T-helper 2 cell treated with Interferon-gamma antibody and Interleukin-4, amounts not matched to agents 5 μg/mL and 100 μg/mL, for 36 hours (primary cell): ENCODE measurements at regions not wholly inside any gene's neighbourhood (a gene's known extent, or its start where the extent isn't known, plus 50 kb on each side); places are given as distances from the start of the nearest gene placed in this dataset.

Source experiments
- DNase-seq: peaks from one replicate; pipeline ENCODE4 v3.0.0; 2021; ENCODE audit warnings: low spot score
- H3K27ac Mint-ChIP-seq: one replicate; pipeline ENCODE4 v1.8.0; 2021; ENCODE audit warnings: mild to moderate bottlenecking, mixed read lengths
- H3K27me3 Mint-ChIP-seq: one replicate; pipeline ENCODE4 v1.8.0; 2021; ENCODE audit warnings: low read depth, mixed read lengths
- H3K36me3 Mint-ChIP-seq: one replicate; pipeline ENCODE4 v1.8.0; 2021; ENCODE audit warnings: low read depth, mixed read lengths
- H3K4me1 Mint-ChIP-seq: one replicate; pipeline ENCODE4 v1.8.0; 2021; ENCODE audit warnings: low read depth, mixed read lengths
- H3K4me3 Mint-ChIP-seq: one replicate; pipeline ENCODE4 v1.8.0; 2022; ENCODE audit warnings: mild to moderate bottlenecking, moderate library complexity, mixed read lengths
- H3K9me3 Mint-ChIP-seq: one replicate; pipeline ENCODE4 v1.8.0; 2021; ENCODE audit warnings: mixed read lengths

GRCh38 chr6:137754866-137755265 is 112.2 kb upstream of the TNFAIP3 start:
- Mint-ChIP-seq H3K27me3 (no peaks in the 10 kb centered on the region), H3K36me3 (no peaks in the 10 kb centered on the region), H3K9me3 (no peaks in the 10 kb centered on the region), H3K27ac (no peak overlapping the region), H3K4me3 (no peak overlapping the region), H3K4me1 (peaks cover 20% of the 10 kb centered on the region)
- no peak for DNase-seq

- no peak for DNase-seq
- H3K4me3 Mint-ChIP-seq, result no peak overlapping the region
- peaks cover 20% of the 10 kb centered on the region for H3K4me1 Mint-ChIP-seq
- H3K9me3 Mint-ChIP-seq, result no peaks in the 10 kb centered on the region
- no peaks in the 10 kb centered on the region for H3K36me3 Mint-ChIP-seq
- H3K27ac Mint-ChIP-seq, result no peak overlapping the region
- no peaks in the 10 kb centered on the region for H3K27me3 Mint-ChIP-seq
Observed at GRCh38 chr6:137755284-137755683, 111.8 kb upstream of the TNFAIP3 start.

- no peak for DNase-seq
- H3K4me1 Mint-ChIP-seq, result peaks cover 24% of the 10 kb centered on the region
- no peak overlapping the region for H3K27ac Mint-ChIP-seq
- no peaks in the 10 kb centered on the region for H3K27me3 Mint-ChIP-seq
- H3K36me3 Mint-ChIP-seq, result no peaks in the 10 kb centered on the region
- H3K4me3 Mint-ChIP-seq, result no peak overlapping the region
- no peaks in the 10 kb centered on the region for H3K9me3 Mint-ChIP-seq
Observed at GRCh38 chr6:137756788-137757187, 110.3 kb upstream of the TNFAIP3 start.

GRCh38 chr6:137758661-137759060 is 108.4 kb upstream of the TNFAIP3 start:
- no peak for DNase-seq
- H3K4me1 Mint-ChIP-seq, result peaks cover 25% of the 10 kb centered on the region
- H3K9me3 Mint-ChIP-seq, result no peaks in the 10 kb centered on the region
- H3K36me3 Mint-ChIP-seq, result no peaks in the 10 kb centered on the region
- no peak overlapping the region for H3K4me3 Mint-ChIP-seq
- no peaks in the 10 kb centered on the region for H3K27me3 Mint-ChIP-seq
- H3K27ac Mint-ChIP-seq, result no peak overlapping the region

- H3K36me3 Mint-ChIP-seq, result no peaks in the 10 kb centered on the region
- peaks cover 19% of the 10 kb centered on the region for H3K4me1 Mint-ChIP-seq
- no peak overlapping the region for H3K27ac Mint-ChIP-seq
- H3K4me3 Mint-ChIP-seq, result no peak overlapping the region
- no peak for DNase-seq
- no peaks in the 10 kb centered on the region for H3K9me3 Mint-ChIP-seq
- H3K27me3 Mint-ChIP-seq, result no peaks in the 10 kb centered on the region
Observed at GRCh38 chr6:137759624-137760023, 107.4 kb upstream of the TNFAIP3 start.

- Mint-ChIP-seq H3K4me3 (no peak overlapping the region), H3K36me3 (no peaks in the 10 kb centered on the region), H3K4me1 (peaks cover 10% of the 10 kb centered on the region), H3K27ac (no peak overlapping the region), H3K27me3 (no peaks in the 10 kb centered on the region), H3K9me3 (no peaks in the 10 kb centered on the region)
- no peak for DNase-seq
Observed at GRCh38 chr6:137761072-137761471, 106.0 kb upstream of the TNFAIP3 start.

GRCh38 chr6:137761487-137761886 is 105.6 kb upstream of the TNFAIP3 start:
- Mint-ChIP-seq H3K9me3 (no peaks in the 10 kb centered on the region), H3K4me3 (no peak overlapping the region), H3K4me1 (peaks cover 10% of the 10 kb centered on the region), H3K27me3 (no peaks in the 10 kb centered on the region), H3K36me3 (no peaks in the 10 kb centered on the region), H3K27ac (no peak overlapping the region)
- DNase-seq, result no peak

GRCh38 chr6:137762168-137763090 is 104.6 kb upstream of the TNFAIP3 start:
- H3K9me3 Mint-ChIP-seq, result no peaks in the 10 kb centered on the region

GRCh38 chr6:137763436-137763835 is 103.6 kb upstream of the TNFAIP3 start:
- no peak for DNase-seq
- Mint-ChIP-seq H3K4me1 (peaks cover 24% of the 10 kb centered on the region), H3K36me3 (peaks cover 2% of the 10 kb centered on the region), H3K27ac (no peak overlapping the region), H3K27me3 (no peaks in the 10 kb centered on the region), H3K4me3 (no peak overlapping the region), H3K9me3 (no peaks in the 10 kb centered on the region)

More at GRCh38 chr6:137762168-137763090, 104.6 kb upstream of the TNFAIP3 start:
- Mint-ChIP-seq H3K27me3 (no peaks in the 10 kb centered on the region), H3K4me3 (no peak overlapping the region), H3K4me1 (peaks cover 14% of the 10 kb centered on the region), H3K27ac (no peak overlapping the region), H3K36me3 (no peaks in the 10 kb centered on the region)
- DNase-seq, result no peak

- peaks cover 2% of the 10 kb centered on the region for H3K36me3 Mint-ChIP-seq
- H3K4me1 Mint-ChIP-seq, result peaks cover 29% of the 10 kb centered on the region
- no peaks in the 10 kb centered on the region for H3K9me3 Mint-ChIP-seq
- DNase-seq, result no peak
- H3K27me3 Mint-ChIP-seq, result no peaks in the 10 kb centered on the region
- no peak overlapping the region for H3K27ac Mint-ChIP-seq
- H3K4me3 Mint-ChIP-seq, result no peak overlapping the region
Observed at GRCh38 chr6:137763886-137764285, 103.2 kb upstream of the TNFAIP3 start.

GRCh38 chr6:137764464-137764863 is 102.6 kb upstream of the TNFAIP3 start:
- no peak for DNase-seq
- H3K9me3 Mint-ChIP-seq, result no peaks in the 10 kb centered on the region

GRCh38 chr6:137765059-137765458 is 102.0 kb upstream of the TNFAIP3 start:
- peaks cover 28% of the 10 kb centered on the region for H3K4me1 Mint-ChIP-seq
- no peak for DNase-seq
- H3K27me3 Mint-ChIP-seq, result no peaks in the 10 kb centered on the region
- no peak overlapping the region for H3K27ac Mint-ChIP-seq
- no peak overlapping the region for H3K4me3 Mint-ChIP-seq
- no peaks in the 10 kb centered on the region for H3K9me3 Mint-ChIP-seq
- H3K36me3 Mint-ChIP-seq, result peaks cover 2% of the 10 kb centered on the region

More at GRCh38 chr6:137764464-137764863, 102.6 kb upstream of the TNFAIP3 start:
- no peak overlapping the region for H3K27ac Mint-ChIP-seq
- peaks cover 28% of the 10 kb centered on the region for H3K4me1 Mint-ChIP-seq
- no peaks in the 10 kb centered on the region for H3K27me3 Mint-ChIP-seq
- no peak overlapping the region for H3K4me3 Mint-ChIP-seq
- H3K36me3 Mint-ChIP-seq, result peaks cover 2% of the 10 kb centered on the region

- no peak for DNase-seq
- Mint-ChIP-seq H3K27ac (no peak overlapping the region), H3K4me3 (no peak overlapping the region)
Observed at GRCh38 chr6:137766596-137767370, 100.3 kb upstream of the TNFAIP3 start.

GRCh38 chr6:137767465-137767864 is 99.6 kb upstream of the TNFAIP3 start:
- H3K36me3 Mint-ChIP-seq, result peaks cover 2% of the 10 kb centered on the region
- H3K4me3 Mint-ChIP-seq, result no peak overlapping the region
- no peak for DNase-seq
- peaks cover 23% of the 10 kb centered on the region for H3K4me1 Mint-ChIP-seq
- H3K27me3 Mint-ChIP-seq, result no peaks in the 10 kb centered on the region
- no peak overlapping the region for H3K27ac Mint-ChIP-seq
- H3K9me3 Mint-ChIP-seq, result no peaks in the 10 kb centered on the region

More at GRCh38 chr6:137766596-137767370, 100.3 kb upstream of the TNFAIP3 start:
- Mint-ChIP-seq H3K36me3 (peaks cover 2% of the 10 kb centered on the region), H3K27me3 (no peaks in the 10 kb centered on the region), H3K9me3 (no peaks in the 10 kb centered on the region), H3K4me1 (peaks cover 25% of the 10 kb centered on the region)
